GM21825 (cell line): ENCODE measurements at regions not wholly inside any gene's neighbourhood (a gene's known extent, or its start where the extent isn't known, plus 50 kb on each side); places are given as distances from the start of the nearest gene placed in this dataset.

ENCODE experiments used
- ATAC-seq: cut with Tn5 transposase; IDR thresholded peaks from one replicate; pipeline ENCODE4 v1.9.1; 2021; ENCODE audit warnings: mild to moderate bottlenecking, moderate library complexity; ENCODE audit not compliant: unreplicated experiment

DNA sequence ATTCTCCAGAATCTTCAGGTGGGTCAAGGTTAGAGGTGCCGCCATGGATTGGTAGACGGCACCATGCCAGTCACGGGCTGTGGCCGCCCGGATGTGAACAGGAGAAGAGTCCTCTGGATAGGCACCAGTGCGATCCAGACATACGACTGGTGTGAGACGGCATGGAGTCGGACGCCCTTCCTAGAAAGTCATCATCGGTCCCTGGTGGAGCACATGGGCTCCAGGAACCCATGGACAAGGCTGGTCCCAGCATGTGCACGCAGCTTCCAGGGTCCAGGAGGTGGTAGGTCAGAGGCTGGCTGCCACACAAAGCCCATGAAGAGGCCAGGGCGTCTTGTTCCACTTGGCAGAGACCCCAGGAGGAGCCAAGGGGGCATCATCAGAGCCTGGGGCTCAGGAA lies 276.1 kb upstream of the LRRC3B start:
- no peak for ATAC-seq

DNA sequence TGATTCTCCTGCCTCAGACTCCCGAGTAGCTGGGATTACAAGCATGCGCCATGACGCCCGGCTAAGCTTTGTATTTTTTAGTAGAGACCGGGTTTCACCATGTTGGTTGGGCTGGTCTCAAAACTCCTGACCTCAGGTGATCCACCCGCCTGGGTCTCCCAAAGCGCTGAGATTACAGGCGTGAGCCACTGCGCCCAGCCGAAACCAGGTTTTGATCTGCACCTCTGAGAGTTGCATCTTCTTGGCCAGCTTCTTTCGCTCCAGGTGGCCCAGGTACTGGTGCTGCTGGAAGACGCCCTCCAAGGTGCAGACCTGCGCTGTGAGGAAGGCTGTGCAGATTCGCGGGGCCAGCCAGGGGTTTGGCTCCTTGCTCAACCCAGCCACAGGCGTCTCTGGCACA lies 275.4 kb upstream of the LRRC3B start:
- ATAC-seq, result no peak

DNA sequence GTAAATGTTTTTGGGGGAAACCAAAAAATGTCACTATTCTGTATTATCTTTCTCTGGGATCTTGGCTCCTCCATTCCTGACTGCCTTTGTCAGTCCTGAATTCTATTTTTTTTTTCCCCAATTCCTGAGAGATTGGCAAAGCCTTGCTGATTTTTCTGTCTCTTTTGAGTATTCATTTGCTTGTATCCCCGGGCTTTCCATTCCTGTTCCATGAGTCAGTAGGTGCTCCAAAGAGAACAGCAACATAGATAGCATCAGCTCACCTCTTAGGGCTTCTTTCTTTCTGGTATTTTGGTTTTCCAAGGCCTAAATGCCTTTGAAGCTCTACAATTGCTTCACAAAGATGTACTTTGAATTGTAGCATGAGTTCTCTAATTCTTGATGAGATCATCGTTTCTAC lies 271.7 kb upstream of the LRRC3B start:
- ATAC-seq, result no peak

DNA sequence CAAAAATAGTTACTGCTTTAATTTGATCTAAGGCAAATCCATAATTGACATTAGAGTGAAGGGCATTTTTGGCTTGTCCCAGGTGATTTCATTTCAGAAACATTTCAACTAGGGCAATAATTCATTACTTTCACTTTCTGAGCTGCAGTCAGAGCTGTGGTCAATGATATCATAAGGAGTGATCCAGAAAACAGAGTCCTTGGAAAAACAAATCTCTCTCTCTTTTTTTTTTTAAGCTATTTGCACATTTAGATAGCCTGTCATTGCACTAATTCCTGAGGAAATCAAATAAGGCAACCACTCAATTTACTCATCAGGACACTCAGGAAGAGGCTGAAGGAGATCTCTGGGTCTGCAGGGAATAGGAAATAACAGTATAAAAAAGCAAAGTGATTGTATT lies 269.5 kb upstream of the LRRC3B start:
- ATAC-seq, result no peak

DNA sequence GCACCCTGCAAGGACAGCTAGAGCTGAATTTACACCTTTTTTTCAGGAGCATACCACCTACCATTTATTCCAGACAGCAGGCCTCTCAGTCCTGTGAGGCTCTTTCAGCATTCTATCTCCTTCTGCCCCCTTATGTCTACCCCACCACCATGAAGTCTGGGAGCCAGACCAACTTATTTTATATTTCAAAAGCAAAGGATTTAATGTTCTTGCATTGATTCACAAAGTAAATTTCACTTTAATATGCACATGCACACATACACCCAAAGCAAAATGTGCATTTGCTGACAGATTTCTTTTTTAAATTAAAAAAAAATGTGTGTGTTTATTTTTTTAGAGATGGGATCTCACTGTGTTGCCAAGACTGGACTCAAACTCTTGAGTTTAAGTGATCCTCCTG lies 264.2 kb upstream of the LRRC3B start:
- no peak for ATAC-seq

DNA sequence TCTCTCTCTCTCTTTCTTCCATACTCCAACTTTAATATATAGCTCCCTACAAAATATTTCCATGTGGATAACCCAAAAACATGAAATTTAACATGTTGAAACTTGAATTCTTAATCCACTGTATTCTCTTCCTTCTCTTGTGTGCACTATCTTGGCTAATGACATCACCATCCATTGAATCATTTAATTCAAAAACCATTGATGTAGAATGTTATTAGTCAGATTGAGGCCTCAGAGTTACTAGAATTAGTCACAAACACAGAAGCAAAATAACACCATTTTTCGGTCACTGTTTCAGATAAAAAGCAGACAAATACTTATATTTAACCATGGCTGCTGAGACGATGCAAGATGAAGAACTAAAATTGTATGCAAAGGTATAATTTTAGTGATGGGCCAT lies 256.9 kb upstream of the LRRC3B start:
- no peak for ATAC-seq

DNA sequence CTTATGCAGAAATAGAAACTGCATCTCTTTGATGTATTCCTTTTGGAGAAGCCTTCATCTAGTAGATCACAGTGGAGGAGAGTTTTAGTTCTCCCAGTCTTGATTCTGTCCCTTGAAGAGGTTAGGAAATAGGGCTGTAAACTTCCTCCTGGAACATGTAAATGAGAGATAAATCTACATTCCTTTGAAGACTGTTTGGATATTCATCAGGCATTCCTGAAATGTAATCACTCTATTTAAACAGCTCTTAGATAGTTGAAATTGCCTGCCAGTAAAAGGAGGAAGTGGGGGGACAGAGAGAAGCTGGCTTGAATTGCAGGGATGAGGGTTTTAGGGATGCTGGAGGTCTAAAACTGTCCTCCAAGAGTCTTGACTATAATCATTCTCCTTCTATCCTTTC lies 254.3 kb upstream of the LRRC3B start:
- ATAC-seq, result no peak

DNA sequence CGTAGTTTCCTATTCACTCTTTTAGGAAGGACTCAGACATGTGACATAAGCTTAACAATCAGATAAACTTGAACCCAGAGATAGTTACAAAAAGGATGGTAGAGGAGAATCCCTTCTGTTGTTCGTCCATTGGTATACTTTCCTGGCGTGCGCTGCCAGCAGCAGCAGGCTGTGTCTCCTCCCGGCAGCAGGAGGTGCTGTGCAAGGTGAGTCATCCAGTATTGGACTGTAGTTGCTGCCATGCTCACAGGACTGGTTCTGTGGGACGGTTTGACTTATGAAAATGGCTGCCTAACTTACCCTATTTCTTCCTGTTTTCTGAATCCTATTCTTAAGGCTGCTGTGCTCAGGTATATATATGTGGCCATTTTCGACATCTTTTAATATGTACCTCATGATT lies 253.4 kb upstream of the LRRC3B start:
- ATAC-seq, result no peak

DNA sequence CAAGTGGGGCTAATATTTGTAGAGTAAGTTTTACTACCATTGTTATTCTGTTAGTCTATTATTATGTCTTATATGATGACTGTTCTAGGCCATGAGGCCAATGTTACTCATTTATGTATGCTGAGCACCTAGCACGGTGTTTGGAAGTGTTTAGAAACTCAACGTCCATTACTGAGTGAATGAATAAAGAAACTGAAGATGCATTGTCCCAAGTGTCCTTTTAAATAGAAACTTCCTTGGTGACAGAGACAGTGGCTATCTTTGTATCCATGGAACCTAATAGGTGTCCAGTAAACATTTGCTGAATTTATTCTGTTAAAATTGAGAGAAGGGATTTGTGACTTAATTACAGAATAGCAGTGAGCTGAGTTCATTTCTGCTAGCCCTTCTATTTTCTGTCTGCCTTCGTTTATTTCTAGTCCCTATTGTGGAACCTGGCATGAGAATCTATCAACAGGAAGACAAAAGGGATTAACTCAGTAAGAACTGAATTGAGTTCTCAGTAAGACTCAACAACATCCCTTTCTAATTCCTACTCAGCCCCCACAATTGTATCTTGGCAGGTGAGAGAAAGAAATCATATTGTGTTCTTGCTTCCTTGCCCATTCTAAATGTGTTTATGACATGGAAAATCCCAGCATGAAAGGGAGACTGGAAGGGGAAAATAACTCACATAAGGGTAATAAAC lies 246.6 kb upstream of the LRRC3B start:
- ATAC-seq, result no peak

DNA sequence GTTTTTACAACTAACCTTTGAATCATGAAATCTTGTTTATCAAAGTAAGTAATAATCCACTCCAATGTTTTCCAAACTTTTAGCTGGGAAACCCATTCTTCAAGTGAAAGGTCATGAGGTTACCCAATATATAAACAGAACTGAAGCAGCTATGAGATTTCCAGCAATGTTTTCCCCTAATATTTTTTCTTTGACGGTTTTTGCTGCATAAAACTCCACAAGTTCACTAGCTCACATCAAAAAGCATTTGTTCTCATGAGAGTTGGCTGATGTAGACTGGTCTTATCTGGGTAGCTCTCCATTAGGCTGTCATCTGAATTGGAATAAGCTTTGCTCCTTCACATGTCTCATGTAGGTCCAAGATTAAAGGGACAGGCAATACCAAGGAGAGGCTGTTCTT lies 241.2 kb upstream of the LRRC3B start:
- ATAC-seq, result no peak

DNA sequence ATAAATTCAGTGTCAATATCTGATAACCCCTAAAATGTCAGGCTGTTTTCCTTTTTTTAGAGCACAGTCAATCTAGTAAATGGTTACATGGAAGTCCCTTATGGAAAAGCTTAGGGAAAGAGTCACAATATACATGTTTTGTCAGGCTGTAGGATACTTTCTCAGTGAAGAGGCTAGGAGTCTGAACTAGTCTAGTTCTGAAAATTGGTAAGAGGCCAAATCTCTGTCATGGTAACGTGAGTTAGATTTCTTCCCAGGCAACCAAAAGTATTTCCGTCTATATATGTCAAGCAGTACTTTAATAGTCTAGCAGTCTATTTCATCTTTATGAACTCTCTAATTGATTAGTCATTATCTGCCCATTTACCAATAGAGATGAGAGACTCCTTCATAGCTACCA lies 215.9 kb upstream of the LRRC3B start:
- ATAC-seq, result no peak

DNA sequence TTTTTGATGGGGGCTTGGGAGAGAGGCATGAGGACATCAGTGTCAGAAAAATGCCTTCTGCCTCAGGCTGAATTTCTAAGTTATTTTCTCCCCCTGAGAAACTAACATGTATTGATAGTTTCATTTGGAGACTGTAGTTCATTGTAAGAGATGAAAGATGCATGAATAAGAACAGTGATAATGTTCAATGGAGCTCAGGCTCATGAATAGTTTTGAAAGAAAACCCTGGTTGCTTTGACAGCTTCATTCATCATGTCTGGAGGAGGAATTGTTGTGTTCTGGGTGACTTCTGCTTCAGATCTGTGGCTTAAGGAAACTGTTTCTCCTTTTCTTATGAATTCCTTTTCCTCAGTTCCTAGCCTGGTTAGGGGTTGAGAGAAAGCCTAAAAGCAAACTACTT lies 204.0 kb upstream of the LRRC3B start:
- ATAC-seq, result no peak

DNA sequence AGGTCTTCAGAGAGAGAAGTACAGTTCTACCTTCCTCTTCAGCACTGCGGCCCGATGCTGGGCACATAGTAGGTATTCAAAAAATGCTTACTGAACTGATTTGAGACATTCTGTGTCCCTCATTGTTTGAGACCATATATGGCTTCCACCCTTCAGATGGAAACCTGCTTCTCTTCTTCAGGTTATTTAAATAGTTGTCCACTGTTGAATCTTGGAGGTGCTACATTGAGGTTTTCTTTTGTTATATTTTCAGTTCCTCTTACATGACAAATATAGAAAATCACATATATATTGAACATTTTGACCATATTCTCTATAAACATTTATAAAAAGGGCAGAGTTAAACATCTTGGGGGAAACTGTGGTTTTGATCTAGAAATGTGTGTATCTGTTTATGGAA lies 200.2 kb upstream of the LRRC3B start:
- ATAC-seq, result no peak

DNA sequence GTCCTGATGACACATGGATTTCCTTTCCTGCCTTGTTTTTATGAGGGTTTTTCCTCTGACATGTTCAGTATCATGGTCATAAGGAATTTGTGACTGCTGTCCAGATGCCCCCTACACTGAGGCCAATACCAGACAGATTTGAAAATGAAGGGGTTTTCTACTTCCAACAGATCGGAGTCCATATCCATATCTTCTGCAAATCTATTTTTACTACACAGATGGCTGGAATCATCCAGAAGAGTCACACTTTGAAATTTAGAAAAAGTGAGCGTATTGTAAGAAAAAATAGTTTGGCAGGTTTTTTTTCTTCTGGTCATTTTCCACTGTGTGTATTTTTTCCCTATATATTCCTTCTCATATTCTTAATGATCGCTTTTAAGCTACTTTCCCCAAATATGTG lies 197.5 kb upstream of the LRRC3B start:
- no peak for ATAC-seq

DNA sequence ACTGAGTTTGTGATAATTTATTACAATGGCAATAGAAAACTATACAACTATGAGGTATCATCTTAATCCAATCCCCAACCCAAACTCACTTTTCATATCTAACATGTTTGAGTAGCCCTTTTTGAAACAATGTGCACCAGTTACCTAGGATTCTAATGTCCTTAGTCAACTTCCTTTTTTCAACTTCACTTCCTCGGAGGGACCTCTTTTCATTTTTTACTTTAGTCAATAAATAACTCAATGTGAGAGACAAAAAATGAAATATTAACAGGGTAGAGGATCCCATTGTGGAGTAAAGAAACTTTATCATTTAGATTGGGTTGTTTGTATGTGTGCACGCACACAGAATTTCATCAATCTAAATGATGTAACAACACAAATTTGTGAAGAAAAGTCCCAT lies 193.6 kb upstream of the LRRC3B start:
- no peak for ATAC-seq

DNA sequence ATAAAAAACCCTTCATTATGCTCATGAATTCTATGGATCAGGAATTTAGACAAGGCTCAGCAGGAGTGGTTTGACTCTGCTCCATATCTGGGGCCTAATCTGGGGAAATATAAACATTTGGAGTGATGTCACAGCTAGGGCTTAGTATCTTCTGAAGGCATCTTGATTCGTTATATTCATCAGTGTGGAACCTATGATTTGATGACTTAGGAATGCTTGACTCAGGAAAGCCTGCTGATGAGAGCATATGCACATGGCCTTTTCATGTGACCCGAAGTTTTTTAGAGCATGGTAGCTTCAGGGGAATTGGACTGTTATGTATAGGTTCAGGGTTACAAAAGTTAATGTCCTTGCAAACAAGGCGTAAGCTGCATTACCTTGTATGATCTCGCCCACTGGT lies 184.9 kb upstream of the LRRC3B start:
- no peak for ATAC-seq

DNA sequence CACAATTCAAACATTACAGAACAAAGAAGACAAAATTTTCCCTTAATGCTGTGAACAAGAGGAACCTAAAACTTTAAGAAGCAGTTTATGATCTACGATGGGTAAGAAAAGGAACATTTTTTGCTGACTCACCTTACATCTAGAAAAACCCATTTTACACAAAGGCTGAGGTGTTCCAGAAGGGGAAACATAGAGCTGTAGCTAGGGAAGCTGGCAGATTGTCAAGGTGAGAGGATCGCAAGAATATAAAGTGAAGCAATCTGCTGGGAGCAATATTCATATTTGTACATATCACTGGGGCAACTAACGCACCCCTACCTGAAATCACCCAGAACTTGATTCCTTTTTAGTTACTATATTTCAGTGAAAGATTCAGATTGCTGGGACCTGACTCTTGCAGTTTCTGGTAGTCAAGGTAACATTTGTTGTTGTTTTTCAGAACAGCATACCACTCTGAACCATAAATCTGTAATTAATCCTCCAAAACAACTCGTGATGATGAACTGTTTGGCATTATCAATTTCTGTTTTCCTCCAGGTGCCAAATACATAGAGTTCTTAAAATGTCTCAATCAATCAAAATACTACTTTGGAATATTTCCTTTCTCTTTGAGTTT lies 184.1 kb upstream of the LRRC3B start:
- no peak for ATAC-seq

DNA sequence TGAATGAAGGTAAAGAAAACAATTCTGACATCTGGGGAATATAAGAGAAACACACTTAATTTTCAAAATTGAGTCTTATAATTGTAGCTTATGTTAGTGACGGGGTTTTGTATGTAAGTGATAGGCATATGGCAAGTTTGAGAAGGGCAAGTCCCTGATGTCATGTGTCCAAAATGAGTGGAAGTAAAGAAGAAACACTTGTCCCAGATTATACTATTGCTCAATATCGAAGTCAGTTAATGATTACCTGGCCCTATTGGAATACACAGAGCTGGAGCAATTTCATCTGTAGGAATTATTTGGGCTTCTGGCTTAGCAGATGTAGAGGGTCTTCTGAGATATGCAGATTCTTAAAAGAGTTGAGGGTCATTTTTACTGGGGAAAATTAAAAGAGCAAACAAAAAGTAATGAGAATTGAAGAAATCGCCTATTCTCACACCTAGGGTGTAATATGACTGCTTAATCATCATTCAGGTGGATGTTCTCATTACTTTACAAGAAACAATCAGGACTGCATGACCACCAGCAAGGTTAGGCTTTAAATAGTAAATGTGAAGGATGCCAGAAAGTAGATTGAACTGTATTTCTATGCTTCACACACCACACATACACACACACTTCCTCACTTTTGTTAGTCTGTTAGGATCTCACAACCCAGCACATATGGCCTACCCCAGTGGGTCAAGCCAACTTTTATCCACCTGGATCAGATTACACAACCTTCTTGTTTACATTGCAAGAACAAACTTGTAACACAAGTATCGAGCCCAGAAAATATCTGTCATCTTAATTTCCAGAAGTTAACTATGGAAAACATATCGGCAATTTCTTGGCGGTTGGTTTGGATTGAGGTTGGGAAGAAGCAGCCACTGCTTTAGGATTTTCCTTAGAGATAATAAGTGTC lies 183.3 kb upstream of the LRRC3B start:
- ATAC-seq, result no peak

DNA sequence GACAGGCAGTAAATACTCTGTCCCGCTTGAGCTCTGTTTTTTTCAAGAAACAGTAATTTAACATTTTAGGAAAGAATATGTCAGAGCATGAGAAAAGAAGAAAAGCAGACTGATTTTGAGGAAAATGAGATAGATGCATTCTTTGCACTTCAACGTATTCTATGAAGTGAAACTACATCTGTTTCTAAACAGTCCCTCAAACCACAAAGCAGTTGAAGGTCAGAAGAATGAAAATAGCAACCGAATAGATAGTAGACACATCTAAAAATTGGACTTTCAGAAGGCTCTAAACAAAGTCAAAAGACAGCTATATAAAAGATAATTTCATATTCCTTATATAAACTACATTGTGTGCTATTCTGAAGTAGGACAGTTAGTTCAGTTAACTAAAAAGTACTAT lies 172.6 kb upstream of the LRRC3B start:
- no peak for ATAC-seq

DNA sequence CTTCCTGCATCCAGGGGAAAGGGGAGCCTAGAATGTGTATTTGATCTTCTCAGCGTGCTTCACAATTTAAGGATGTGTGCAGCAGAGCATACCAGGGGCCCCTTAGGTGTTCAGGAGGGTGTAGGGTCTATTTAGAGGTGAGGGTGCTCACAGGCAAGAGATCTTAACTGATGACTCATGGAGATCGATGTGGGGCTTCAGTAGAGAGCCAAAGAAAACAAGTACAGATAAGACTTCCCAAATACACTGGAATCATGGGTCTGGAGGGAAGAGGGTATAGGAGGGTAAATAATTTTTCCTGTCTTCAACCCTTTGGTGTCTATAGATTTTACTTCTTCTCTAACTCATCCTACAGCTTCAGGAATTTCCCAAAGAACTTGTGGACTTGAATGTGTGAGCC lies 170.2 kb upstream of the LRRC3B start:
- no peak for ATAC-seq

DNA sequence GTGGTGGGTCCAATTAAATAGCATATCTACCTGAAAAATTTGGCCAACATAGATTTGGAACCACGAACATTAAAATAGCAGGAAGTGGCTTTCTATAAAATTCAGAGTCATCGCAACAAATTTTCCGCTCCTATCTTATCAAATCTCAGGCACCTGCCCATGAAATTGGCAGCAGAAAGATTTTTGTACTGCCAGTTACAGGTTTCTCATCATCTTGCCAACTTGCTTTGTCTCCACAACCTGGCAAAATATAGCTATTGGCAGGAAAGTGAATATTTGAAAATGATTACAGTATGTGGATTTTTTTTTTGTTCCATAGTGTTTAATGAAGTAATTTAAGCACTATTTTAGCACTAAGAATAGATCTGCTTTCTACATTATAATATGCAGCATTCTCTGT lies 161.6 kb upstream of the LRRC3B start:
- ATAC-seq, result no peak

DNA sequence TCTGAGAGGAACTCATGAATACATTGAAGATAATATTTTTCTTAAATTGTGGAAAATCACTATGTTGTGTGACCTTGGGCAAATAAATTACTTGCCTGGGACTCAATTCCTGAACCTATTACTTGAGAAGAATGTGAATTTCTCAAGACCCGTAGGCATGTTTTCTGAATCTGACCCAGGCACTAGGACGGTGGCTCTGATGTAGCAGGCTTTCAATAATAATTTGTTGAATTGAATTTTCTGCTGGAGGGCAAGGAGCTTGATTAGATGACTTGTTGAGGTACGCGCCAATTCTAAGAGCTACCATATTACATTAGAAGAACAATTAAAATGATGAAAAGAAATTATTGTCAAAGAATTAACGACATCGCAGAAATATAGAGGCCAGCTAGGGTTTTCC lies 150.2 kb upstream of the LRRC3B start:
- ATAC-seq, result no peak
